ENCODE measurements at regions not wholly inside any gene's neighbourhood (a gene's known extent, or its start where the extent isn't known, plus 50 kb on each side); places are given as distances from the start of the nearest gene placed in this dataset.
"Not testable (repeated sequence)": the region's sequence is repeated elsewhere in the genome, so short reads cannot be mapped to it uniquely, and the experiment has no call there.

- no peak for DNase-seq (ENCODE audit: low spot score)
Observed at GRCh38 chr4:104330125-104330905, 164.4 kb downstream of the CXXC4 start.

- not testable (repeated sequence) for DNase-seq (ENCODE audit: low spot score)
Observed at GRCh38 chr4:104326991-104327694, 167.6 kb downstream of the CXXC4 start.

DNA sequence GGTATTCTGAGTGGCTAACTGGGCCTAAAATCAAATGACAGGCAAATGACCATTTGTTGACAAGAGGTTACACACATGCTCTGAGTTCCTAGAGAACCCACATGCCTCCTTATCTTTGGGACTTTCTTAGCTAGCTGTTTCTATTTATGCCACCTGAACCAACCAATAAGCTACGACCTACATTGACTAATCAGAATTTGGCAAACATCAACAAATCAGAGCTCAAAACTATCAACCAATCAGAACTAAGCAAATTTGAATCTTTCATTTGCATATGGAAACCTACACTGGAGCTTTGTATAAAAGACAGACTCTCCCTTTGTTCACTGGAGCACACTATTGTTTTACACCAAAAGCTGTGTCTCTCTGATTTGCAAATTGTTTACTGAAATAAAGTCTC lies 192.0 kb downstream of the CXXC4 start:
- no peak for DNase-seq (ENCODE audit: low spot score)

GRCh38 chr4:104294811-104295210 lies 199.9 kb downstream of the CXXC4 start:
- no peak for DNase-seq (ENCODE audit: low spot score)

GRCh38 chr4:104286867-104287266 lies 207.8 kb downstream of the CXXC4 start:
- DNase-seq (ENCODE audit: low spot score) = no peak

GRCh38 chr4:104283303-104283702 lies 211.4 kb downstream of the CXXC4 start:
- DNase-seq (ENCODE audit: low spot score) = no peak

- no peak for DNase-seq (ENCODE audit: low spot score)
Observed at GRCh38 chr4:104279744-104280143, 214.9 kb downstream of the CXXC4 start.

DNA sequence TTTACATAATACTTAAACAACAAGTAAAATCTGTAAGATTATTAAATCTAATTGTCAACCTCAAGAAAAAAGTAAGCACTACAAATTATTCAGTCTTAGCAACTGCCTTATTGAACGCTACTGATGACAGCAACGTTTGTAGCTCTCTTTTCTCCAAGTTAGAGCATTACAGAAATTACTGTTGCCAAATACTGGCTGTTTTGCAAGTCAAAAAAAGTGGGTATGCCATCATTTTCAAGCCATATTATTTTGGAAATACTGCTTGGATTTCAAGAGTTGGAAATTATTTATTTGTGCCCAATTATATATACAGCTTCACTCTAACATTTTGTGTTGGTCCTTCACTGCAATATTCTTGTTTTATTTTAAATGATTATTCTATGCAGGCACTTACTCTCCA lies 221.7 kb downstream of the CXXC4 start:
- DNase-seq (ENCODE audit: low spot score) = no peak

GRCh38 chr4:104269603-104270002 lies 225.1 kb downstream of the CXXC4 start:
- not testable (repeated sequence) for DNase-seq (ENCODE audit: low spot score)

DNA sequence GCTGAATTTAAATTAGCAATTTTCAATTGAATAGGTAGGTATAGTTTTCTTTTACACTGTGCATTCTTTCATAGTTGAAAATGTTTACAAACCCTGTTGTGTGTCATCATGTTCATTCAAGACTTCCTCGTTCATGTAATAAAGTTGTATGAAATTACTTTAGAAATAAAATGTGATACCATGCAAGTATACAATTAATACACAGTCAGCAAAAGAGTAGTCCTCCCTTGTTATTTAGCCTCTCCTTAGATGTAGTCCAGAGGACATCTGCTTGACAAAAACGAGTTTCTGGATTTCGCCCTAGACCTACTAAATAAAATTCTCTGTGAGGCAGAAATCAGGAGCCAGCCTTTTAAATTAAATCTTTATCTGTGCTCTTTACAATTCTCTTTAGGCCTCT lies 231.6 kb downstream of the CXXC4 start:
- DNase-seq (ENCODE audit: low spot score) = no peak

- DNase-seq (ENCODE audit: low spot score) = no peak
Observed at GRCh38 chr4:104262678-104263077, 232.0 kb downstream of the CXXC4 start.

DNA sequence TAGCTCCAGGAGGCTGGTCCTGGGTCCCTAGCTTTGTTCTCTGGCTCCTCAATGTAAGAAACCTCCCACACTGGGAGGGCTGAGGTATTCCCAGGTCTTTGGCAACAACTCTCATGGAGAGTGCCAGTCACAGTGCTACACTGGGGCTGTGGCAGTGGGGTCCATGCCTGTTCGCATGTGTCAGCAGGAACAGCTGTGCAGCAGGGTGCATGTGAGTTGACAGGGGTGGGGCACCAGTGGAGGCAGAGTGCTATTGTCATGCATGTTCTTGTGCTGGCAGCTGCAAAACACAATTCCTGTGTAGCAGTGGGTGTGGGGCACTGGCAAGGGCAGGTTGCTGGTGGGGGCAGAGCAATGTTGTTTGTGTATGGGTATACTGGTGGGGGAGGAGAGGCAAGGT lies 246.0 kb downstream of the CXXC4 start:
- DNase-seq (ENCODE audit: low spot score) = no peak

DNA sequence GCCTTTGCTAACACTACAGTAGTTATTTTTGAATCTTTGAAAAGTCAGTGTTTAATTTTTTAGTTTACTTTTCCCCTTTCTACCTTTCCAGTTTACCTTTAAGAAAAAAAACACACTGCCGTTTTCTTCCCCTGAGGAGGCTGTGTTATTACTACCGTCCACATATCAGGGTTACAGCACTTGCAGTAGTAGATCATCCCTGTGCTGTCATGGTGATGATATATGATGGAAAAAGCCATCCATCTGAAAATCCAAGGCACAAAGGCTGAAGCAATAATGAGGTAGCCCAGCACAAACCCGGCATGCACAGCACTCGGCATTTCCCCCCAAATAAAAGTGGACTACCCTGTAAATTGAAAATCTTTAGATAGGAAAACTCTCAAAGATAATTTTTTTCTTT lies 258.7 kb downstream of the CXXC4 start:
- DNase-seq (ENCODE audit: low spot score) = no peak

DNA sequence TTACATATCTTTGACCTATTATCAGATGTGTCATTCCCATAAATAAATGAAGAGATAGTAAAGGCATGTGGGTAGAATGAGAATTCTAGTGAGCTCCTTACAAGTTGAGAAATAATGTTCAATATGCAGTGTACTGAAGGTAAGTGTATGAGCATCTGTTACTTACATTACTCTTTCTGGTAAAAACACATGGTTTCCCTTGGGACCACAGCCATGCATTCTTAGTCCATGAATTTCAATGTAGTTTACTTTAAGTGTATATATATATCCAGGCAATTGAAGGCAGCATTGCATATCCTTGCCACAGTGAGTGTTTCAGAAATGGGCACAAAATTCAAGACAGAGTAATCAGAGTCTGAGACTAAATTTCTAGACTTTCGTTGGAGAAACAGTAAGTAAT lies 277.2 kb downstream of the CXXC4 start:
- DNase-seq (ENCODE audit: low spot score) = no peak

DNA sequence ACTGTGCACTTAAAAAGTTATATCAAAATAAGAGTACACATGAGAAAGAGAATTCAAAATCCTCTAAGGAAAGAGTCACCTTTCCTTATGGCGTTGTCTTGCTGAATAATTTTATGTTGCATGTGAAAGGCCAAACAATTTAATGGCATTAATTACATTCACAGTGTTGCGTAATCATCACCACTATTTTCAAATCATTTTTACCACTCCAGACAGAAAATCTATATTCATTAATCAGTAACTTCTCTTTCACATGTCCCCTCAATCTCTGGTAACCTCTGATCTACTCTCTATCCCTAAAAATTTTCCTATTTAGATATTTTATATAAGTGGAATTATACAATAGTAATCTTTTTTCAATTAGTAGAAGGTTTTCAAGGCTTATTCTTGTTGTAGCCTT lies 283.0 kb downstream of the CXXC4 start:
- DNase-seq (ENCODE audit: low spot score) = no peak

DNA sequence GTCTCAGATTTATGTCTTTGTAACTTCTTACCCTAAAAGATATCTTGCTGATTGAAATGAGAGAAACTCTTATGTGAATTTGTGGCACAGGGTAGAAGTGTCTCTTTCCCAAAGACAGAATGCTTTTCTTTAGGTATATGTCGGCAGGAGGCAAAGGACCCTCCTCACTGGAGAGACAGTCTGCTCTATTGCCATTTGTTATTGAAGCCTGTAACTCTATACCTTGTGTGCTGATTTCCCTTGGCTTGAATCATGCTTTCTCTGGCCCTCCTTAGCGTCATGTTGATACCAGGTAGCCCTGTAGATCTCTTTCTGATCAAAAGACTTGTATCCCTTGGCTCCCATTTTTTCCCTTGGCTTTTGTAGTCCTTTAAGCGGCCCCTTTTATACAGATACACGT lies 284.3 kb downstream of the CXXC4 start:
- DNase-seq (ENCODE audit: low spot score) = no peak

GRCh38 chr4:104206784-104207183 lies 287.9 kb downstream of the CXXC4 start:
- no peak for DNase-seq (ENCODE audit: low spot score)

- DNase-seq (ENCODE audit: low spot score) = no peak
Observed at GRCh38 chr4:104205116-104205515, 289.6 kb downstream of the CXXC4 start.

- no peak for DNase-seq (ENCODE audit: low spot score)
Observed at GRCh38 chr4:104188301-104188700, 306.4 kb downstream of the CXXC4 start.

GRCh38 chr4:104169437-104169836 lies 325.3 kb downstream of the CXXC4 start:
- DNase-seq (ENCODE audit: low spot score) = no peak

DNA sequence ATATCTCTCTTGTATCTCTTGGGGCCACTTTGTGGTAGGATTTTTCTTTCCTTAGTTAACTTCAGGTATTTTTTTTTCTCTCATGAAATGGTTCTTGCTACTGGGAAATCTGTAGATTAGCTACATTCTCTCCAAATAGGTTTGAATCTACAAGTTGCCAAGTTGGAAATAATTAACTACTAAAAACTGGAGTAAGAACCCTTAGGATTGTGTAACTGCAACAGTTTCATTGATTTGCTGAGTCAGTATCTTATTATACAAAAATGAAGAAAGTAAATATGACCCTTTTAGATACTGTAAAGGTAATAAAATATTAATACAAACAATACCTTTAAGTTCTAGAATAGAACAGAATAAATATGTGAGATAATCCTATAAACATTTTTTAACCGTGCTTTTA lies 327.9 kb downstream of the CXXC4 start:
- no peak for DNase-seq (ENCODE audit: low spot score)

- DNase-seq (ENCODE audit: low spot score) = no peak
Observed at GRCh38 chr4:104163820-104164219, 330.9 kb downstream of the CXXC4 start.

DNA sequence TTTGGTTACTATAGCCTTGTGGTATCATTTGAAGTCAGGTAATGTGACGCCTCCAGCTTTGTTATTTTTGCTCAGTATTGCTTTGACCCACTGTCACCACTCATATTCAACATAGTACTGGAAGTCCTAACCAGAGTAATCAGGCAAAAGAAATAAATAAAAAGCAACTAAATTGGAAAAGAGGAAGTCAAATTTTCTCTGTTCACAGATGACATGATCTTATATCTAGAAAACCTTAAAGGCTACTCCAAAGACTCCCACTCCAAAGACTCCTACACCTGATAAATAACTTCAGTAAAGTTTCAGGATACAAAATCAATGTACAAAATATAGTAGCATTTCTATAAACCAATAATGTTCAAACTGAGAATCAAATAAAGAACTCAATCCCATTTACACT lies 348.6 kb downstream of the CXXC4 start:
- no peak for DNase-seq (ENCODE audit: low spot score)

DNA sequence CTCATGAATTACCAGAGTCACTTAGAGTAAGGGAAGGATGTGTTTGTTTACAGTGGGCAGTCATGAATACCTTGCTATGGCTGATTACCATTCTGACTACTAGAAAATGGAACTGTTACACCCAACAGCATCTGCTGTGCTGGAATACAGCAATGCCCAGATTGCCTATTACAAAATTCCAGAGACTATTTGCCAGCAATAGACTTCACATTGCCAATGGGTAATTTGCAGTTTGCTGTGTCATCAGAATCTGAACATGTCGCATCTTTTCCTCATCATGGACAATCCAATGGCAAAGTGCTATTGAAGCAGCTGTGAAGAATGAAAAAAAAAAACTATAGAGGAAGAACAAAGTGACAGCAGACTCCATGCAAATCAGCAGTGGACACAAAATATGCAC lies 356.6 kb downstream of the CXXC4 start:
- no peak for DNase-seq (ENCODE audit: low spot score)

Data from CD4-positive, alpha-beta T cell treated with Interleukin-6 at 100 ng/mL for 8 hours (primary cell).